IPS-18c (cell line): ENCODE measurements at regions not wholly inside any gene's neighbourhood (a gene's known extent, or its start where the extent isn't known, plus 50 kb on each side); places are given as distances from the start of the nearest gene placed in this dataset.
A peak's percentile ranks its signal among the peaks of the same experiment; 100 is the strongest.

Experiments
- H3K4me3 ChIP-seq: 2 replicates; pipeline ENCODE4 v1.7.0; 2013; ENCODE audit warnings: low read depth, mild to moderate bottlenecking, low read length, moderate library complexity; ENCODE audit not compliant: insufficient read depth
- H3K9me3 ChIP-seq: one replicate; pipeline ENCODE4 v1.6.1; 2013; ENCODE audit warnings: mild to moderate bottlenecking, low read length, moderate library complexity; ENCODE audit not compliant: control insufficient read depth, insufficient read depth

- H3K9me3 ChIP-seq, result no peaks in the 10 kb centered on the region
- peak overlapping the region; percentile 4; the same call in 1 of the 2 replicates for H3K4me3 ChIP-seq
Measured at GRCh38 chr4:31998807-31999206, 1278.6 kb downstream of the PCDH7 start.

DNA sequence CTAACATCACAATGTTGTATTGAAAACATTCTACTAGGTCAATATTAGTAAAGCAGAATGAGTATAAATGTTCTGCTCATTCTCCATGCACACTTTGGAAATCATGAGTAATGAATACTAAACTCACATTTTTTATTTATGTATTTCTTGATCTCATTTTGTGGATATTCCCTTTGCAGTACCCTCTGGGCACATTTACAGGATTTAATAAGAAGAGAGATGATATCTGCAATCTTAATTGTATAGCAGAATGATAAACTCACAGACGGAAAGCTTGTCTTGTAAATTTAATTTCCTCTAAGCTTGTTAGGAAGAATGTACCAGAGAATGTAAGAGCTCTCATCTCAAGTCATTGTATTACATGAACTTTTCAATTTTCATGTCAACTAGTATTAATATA is 1279.7 kb downstream of the PCDH7 start:
- Histone ChIP-seq H3K4me3 (no peak overlapping the region), H3K9me3 (no peaks in the 10 kb centered on the region)

DNA sequence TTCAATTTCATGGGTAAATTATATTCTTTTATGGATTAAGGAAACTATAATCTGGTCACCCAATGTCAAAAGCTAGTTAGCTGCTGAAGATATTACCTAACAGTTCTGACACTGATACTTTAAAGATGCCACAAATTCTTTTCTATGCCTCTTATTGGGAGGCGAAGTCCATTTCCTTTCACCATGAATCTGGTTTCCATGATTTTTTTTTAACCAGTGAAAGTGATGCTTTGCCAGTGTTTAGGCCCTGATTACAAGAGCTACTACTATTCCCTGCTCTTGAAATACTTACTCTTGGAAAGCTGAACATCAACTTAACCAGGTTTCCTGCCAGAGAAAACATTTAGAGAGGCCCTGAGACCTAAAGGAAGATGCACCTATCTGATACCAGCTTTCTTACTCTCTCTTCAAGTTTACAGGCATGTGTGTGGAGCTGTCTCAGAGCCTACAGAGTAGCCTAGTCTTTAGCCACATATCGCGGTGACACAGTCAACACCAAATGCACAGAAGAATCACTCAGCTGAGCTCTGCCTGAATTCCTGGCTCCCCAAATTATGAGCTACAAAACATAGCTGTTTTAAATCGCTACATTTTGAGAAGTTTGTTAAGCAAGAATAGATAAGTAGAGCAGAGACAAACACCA is 1280.8 kb downstream of the PCDH7 start:
- no peak overlapping the region for H3K4me3 ChIP-seq
- no peaks in the 10 kb centered on the region for H3K9me3 ChIP-seq

DNA sequence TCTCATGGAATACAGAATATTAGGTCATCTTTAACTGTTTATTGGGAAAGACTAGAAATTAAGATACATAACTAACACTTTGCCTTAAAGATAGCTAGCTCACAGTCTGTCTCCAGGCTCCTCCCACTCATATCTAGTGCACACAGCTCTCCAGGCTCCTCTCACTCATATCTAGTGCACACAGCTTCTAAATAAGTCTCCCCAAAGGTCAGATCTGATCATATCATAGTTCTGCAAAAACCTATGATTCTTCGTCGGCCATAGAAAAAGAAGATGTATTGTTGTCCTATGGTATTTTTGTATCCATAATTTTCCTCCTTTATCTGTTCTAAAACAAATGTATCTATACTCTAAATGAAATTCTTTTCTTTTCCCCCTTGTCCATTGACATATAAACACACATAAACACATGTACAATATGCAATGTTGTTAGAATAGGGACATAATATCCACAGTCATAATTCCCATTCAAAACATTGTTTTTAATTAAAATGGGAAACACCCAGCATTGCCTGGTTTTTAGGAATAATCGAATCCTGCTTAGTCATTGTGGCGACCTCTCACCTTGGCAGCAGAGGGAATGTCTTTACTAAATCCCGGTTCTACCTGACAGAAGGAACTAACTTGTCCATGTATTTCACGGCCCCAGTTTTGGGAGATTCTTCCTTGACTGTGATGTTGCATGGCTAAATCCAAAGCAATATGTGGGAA is 1282.0 kb downstream of the PCDH7 start:
- no peak overlapping the region for H3K4me3 ChIP-seq
- H3K9me3 ChIP-seq, result no peaks in the 10 kb centered on the region

GRCh38 chr4:32003548-32003947 is 1283.4 kb downstream of the PCDH7 start:
- Histone ChIP-seq H3K4me3 (no peak overlapping the region), H3K9me3 (no peaks in the 10 kb centered on the region)

- H3K4me3 ChIP-seq, result no peak overlapping the region
Measured at GRCh38 chr4:32010221-32010620, 1290.1 kb downstream of the PCDH7 start.

GRCh38 chr4:32022071-32022470 is 1301.9 kb downstream of the PCDH7 start:
- no peak overlapping the region for H3K4me3 ChIP-seq
- H3K9me3 ChIP-seq, result no peaks in the 10 kb centered on the region

More at GRCh38 chr4:32010221-32010620, 1290.1 kb downstream of the PCDH7 start:
- H3K9me3 ChIP-seq, result no peaks in the 10 kb centered on the region

GRCh38 chr4:32025851-32026459 is 1305.8 kb downstream of the PCDH7 start:
- Histone ChIP-seq H3K4me3 (no peak overlapping the region), H3K9me3 (no peaks in the 10 kb centered on the region)

DNA sequence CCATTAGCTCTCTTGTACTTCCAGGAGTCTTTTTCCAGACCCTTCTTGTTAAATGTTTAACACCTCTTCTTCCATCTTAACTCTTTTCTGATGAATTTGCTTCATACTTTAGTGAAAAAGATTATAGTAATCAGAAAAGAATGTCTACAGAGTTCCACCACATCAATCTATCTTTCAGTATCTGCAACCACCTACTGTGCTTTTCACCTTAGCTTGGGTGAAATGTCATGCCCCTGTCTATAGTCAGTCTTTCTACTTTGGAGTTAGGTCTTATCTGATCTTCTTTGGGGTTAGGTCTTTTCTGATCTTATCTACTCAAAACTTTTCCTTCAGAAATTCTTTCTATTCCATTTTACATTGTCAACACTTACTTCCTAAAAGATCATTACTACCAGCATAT is 1310.2 kb downstream of the PCDH7 start:
- Histone ChIP-seq H3K9me3 (no peaks in the 10 kb centered on the region), H3K4me3 (no peak overlapping the region)

GRCh38 chr4:32031026-32031425 is 1310.9 kb downstream of the PCDH7 start:
- Histone ChIP-seq H3K9me3 (no peaks in the 10 kb centered on the region), H3K4me3 (no peak overlapping the region)

DNA sequence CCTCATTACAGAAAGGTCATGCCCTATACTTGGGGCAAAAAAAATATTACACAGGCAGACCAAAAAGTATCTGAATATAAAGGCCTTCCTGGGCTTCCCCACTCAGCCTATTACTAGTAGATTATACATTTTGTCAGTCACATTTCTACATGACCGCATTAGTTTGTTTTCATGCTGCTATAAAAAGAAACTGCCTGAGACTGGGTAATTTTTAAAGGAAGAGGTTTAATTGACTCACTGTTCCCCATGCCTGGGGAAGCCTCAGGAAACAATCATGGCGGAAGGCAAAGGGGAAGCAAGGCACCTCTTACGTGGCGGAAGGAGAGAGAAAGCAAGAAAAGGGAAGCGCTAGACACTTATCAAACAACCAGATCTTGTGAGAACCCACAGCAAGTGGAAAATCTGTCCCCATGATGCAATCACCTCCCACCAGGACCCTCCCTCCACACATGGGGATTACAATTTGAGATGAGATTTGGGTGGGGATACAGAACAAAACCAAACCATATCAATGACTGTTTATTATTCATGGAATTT is 1312.0 kb downstream of the PCDH7 start:
- Histone ChIP-seq H3K4me3 (no peak overlapping the region), H3K9me3 (no peaks in the 10 kb centered on the region)

DNA sequence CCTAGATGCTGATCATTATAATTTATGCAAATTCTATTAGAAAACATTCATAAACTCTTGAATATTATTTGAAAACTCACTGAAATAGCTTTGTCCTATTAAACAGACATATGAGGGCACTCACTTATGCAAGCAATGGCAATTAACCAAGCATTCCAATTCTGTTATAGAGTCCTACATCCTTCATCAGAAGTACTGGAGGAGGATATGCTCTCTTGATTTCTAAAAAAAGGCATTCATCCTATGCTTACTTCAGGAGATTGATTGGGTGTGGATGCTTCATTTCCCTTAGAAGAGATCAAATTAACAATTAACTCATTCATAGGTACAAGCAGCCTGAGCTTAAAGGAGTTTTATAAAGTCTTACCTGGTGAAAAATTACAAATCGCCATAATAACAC is 1317.2 kb downstream of the PCDH7 start:
- Histone ChIP-seq H3K4me3 (no peak overlapping the region), H3K9me3 (no peaks in the 10 kb centered on the region)

GRCh38 chr4:32042486-32043247 is 1322.5 kb downstream of the PCDH7 start:
- Histone ChIP-seq H3K4me3 (no peak overlapping the region), H3K9me3 (no peaks in the 10 kb centered on the region)

- no peaks in the 10 kb centered on the region for H3K9me3 ChIP-seq
- H3K4me3 ChIP-seq, result no peak overlapping the region
Measured at GRCh38 chr4:32043248-32043633, 1323.1 kb downstream of the PCDH7 start.

DNA sequence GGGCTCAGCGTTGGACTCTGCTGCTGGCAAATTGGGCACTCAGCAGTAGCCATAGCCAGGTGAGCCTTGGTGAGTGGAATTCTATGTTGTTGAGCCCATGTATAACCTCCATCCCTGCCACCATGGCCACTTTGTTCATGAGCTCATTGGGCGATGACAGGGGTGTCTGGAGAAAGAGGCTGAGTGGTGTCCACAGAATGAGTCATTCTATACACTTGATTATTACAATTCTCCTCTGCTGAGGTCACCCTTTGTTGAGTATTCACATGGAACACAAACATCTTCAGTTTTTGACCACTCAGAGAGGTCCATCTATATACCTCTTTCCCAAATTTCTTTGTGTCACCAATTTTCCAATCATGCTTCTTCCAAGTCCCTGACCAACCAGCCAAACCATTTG is 1341.7 kb downstream of the PCDH7 start:
- Histone ChIP-seq H3K4me3 (no peak overlapping the region), H3K9me3 (no peaks in the 10 kb centered on the region)

GRCh38 chr4:32073542-32073941 is 1353.4 kb downstream of the PCDH7 start:
- no peaks in the 10 kb centered on the region for H3K9me3 ChIP-seq
- H3K4me3 ChIP-seq, result no peak overlapping the region

GRCh38 chr4:32087211-32087610 is 1367.0 kb downstream of the PCDH7 start:
- no peak overlapping the region for H3K4me3 ChIP-seq
- H3K9me3 ChIP-seq, result peaks cover 3% of the 10 kb centered on the region
